Hippocampal formation (tissue), 2 donors: ENCODE measurements at regions not wholly inside any gene's neighbourhood (a gene's known extent, or its start where the extent isn't known, plus 50 kb on each side); places are given as distances from the start of the nearest gene placed in this dataset.
A peak's percentile ranks its signal among the peaks of the same experiment; 100 is the strongest.

Source experiments
- DNase-seq, 2 donors: peaks; one replicate each; lab custom pipeline; 2025; lab: John Stamatoyannopoulos, UW

GRCh38 chr9:1429297-1429696 lies 379.1 kb downstream of the DMRT2 start:
- DNase-seq, result no peak

- DNase-seq, result no peak
Observed at GRCh38 chr9:1431461-1431860, 381.3 kb downstream of the DMRT2 start.

GRCh38 chr9:1434052-1434767 lies 384.1 kb downstream of the DMRT2 start:
- DNase-seq, result no peak

DNA sequence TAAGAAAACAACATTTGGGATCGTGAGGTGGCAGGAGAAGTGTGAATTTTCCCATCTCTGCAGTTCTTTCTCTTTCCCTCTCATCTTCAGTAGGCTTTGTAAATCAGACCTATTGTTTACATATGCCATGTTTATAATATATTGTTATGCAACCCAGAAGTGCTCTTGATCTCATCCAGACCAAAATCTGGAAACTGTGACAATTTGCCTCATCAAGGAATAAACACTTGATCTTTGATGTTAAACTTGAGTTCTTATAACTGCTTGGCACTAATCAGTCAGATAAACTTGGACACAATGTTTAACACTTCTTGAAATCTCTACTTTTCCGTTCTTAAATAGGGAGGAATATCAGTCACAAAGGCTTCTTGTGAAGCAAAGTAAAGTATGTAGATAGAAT lies 384.7 kb downstream of the DMRT2 start:
- DNase-seq, result no peak

DNA sequence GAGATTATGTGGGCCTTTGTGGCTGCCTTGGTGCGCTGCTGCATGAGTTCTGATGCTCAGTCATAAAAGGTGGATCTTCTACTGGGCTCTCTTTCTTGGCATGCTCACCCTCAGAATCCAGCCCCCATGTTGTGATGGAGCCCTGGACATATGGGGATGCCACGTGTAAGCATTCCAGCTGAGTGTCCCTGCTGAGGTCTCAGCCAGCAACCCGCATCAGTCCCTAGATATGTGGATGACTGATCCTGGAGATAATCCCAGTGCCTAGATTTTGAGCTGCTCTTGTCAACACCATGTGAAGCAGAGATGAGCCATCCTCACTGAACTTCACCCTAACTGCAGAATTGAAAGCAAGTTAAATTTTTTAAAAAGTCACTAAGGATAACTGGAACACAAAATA lies 390.1 kb downstream of the DMRT2 start:
- no peak for DNase-seq

DNA sequence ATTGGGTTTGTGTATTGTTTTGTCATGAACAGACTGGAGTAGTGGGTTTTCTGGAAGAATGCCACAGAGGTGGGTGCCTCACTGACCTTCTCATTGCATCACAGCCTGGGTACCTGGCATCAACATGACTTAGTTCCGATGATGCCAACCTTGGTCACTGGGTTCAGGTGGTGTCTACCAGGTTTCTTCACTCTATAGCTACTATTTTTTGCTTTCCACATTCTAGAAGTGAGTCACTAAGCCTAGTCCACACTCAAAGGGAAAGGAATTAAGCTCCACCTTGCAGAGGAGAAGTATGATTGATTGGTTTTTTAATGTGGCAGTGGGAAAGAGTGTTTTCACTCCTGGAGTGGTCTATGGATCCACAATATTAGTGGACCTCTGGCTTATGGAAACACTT lies 391.9 kb downstream of the DMRT2 start:
- DNase-seq, result no peak

DNA sequence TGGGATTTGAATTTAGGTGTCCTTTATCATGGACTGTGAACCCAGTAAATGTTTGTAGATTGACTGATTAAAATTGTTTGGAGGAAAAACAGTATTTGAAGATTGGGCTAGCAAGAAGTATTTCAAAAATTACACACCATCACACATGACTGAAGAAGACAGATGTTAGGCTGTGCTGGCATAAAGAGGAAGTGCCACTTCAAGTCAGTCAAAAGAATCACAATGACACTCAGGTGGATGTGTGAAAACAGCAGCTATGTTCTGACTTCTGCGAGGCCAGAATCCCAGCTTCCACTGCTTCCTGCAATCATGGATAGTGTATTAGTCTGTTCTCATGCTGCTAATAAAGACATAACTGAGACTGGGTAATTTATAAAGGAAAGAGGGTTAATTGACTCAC lies 393.3 kb downstream of the DMRT2 start:
- no peak for DNase-seq

GRCh38 chr9:1446671-1447070 lies 396.5 kb downstream of the DMRT2 start:
- DNase-seq, result no peak

GRCh38 chr9:1453636-1454035 lies 403.5 kb downstream of the DMRT2 start:
- DNase-seq, result no peak

DNA sequence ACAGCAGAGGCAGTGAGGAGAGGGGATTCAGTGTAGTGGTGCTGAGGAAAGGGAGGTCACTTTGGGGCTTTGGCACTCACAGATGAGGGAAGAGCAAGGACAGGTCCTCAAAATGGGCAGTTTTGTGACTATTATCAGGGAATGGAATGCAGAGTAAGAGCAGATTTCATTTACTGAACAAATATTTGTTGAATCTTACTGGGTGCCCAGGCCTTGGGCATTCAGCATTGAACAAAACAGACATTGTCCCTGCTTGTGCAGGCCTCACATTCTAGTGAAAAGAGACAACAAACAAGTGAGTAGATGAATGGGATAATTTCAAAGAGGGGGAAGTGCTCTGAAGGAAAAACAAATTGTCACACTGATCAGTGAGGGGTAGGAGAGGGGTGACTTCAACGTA lies 404.1 kb downstream of the DMRT2 start:
- peak; percentile 8 to 30 for DNase-seq

- no peak for DNase-seq
Observed at GRCh38 chr9:1454616-1455347, 404.6 kb downstream of the DMRT2 start.

GRCh38 chr9:1455766-1456165 lies 405.6 kb downstream of the DMRT2 start:
- DNase-seq, result no peak

- no peak for DNase-seq
Observed at GRCh38 chr9:1456301-1457024, 406.3 kb downstream of the DMRT2 start.

- DNase-seq, result no peak
Observed at GRCh38 chr9:1457460-1457859, 407.3 kb downstream of the DMRT2 start.

- DNase-seq, result no peak
Observed at GRCh38 chr9:1458503-1458902, 408.3 kb downstream of the DMRT2 start.

GRCh38 chr9:1460143-1460769 lies 410.1 kb downstream of the DMRT2 start:
- DNase-seq, result no peak

GRCh38 chr9:1461812-1462211 lies 411.7 kb downstream of the DMRT2 start:
- DNase-seq, result no peak

- DNase-seq, result no peak
Observed at GRCh38 chr9:1462626-1463308, 412.6 kb downstream of the DMRT2 start.

DNA sequence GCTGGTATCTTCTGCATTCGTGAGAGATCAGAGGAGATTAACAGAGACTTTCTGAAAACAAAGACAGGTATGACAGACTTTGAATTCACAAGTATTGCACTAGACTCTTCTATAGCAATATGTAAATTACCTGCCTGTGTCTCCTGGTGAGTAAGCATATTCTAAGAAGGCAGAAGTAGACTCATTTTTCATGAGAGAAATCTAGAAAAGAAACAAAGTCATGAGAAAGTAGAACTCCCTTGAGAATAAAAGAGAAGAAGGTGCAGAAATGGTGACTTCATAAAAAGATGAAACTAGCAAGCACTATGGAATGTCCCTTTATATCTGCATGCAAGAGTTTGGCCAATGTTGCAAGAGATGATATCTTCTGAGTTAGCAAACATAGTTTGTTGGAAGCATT lies 419.8 kb downstream of the DMRT2 start:
- no peak for DNase-seq

GRCh38 chr9:1473956-1474634 lies 423.9 kb downstream of the DMRT2 start:
- DNase-seq, result no peak

DNA sequence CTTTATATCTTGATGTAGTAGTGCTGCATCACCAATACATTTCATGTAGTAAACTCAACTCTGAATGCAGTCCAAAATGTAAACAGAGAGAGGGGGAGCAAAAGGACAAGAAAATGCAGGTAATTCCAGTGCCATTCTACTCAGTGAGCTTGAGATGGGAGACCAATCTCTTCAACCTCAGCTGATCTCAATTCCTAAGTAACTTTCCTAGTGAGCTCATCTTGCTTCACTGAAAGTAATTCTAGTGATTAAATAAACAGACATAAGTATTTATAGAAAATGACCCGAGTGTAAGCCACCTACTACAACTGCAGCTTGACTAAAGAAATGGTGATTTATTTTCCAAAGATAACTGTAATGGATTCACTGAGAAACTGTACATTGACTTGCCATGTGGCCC lies 424.5 kb downstream of the DMRT2 start:
- no peak for DNase-seq
